Hematopoietic multipotent progenitor cell treated with erythropoietin and hydrocortisone succinate and interleukin-3 and kit ligand, for 15 days (in vitro differentiated cells): ENCODE measurements at regions not wholly inside any gene's neighbourhood (a gene's known extent, or its start where the extent isn't known, plus 50 kb on each side); places are given as distances from the start of the nearest gene placed in this dataset.

Source experiments
- DNase-seq: peaks from one replicate; pipeline ENCODE4 v3.0.0-alpha.2; 2015; ENCODE audit warnings: low spot score

- no peak for DNase-seq
Observed at GRCh38 chr3:21357241-21357640, 393.8 kb downstream of the ZNF385D start.

- DNase-seq = no peak
Observed at GRCh38 chr3:21356402-21356801, 394.6 kb downstream of the ZNF385D start.

GRCh38 chr3:21345382-21345976 is 405.5 kb downstream of the ZNF385D start:
- DNase-seq = no peak

GRCh38 chr3:21331857-21332256 is 419.2 kb downstream of the ZNF385D start:
- no peak for DNase-seq

GRCh38 chr3:21331321-21331720 is 419.7 kb downstream of the ZNF385D start:
- no peak for DNase-seq

- DNase-seq = no peak
Observed at GRCh38 chr3:21330293-21330692, 420.7 kb downstream of the ZNF385D start.

- no peak for DNase-seq
Observed at GRCh38 chr3:21328711-21329390, 422.2 kb downstream of the ZNF385D start.

- DNase-seq = no peak
Observed at GRCh38 chr3:21326704-21327475, 424.1 kb downstream of the ZNF385D start.

- no peak for DNase-seq
Observed at GRCh38 chr3:21314688-21315087, 436.3 kb downstream of the ZNF385D start.

- no peak for DNase-seq
Observed at GRCh38 chr3:21310891-21311290, 440.1 kb downstream of the ZNF385D start.

GRCh38 chr3:21310161-21310560 is 440.8 kb downstream of the ZNF385D start:
- no peak for DNase-seq

GRCh38 chr3:21297304-21297703 is 453.7 kb downstream of the ZNF385D start:
- no peak for DNase-seq

- no peak for DNase-seq
Observed at GRCh38 chr3:21294768-21295167, 456.2 kb downstream of the ZNF385D start.

- DNase-seq = no peak
Observed at GRCh38 chr3:21292971-21293370, 458.0 kb downstream of the ZNF385D start.

GRCh38 chr3:21290557-21290956 is 460.5 kb downstream of the ZNF385D start:
- no peak for DNase-seq

- DNase-seq = no peak
Observed at GRCh38 chr3:21274079-21274571, 476.9 kb downstream of the ZNF385D start.

GRCh38 chr3:21273259-21274025 is 477.6 kb downstream of the ZNF385D start:
- no peak for DNase-seq

GRCh38 chr3:21271606-21272016 is 479.4 kb downstream of the ZNF385D start:
- DNase-seq = no peak

- DNase-seq = no peak
Observed at GRCh38 chr3:21269882-21270281, 481.1 kb downstream of the ZNF385D start.

GRCh38 chr3:21260507-21260906 is 490.5 kb downstream of the ZNF385D start:
- no peak for DNase-seq

GRCh38 chr3:21259896-21260295 is 491.1 kb downstream of the ZNF385D start:
- DNase-seq = no peak

GRCh38 chr3:21256932-21257331 is 494.1 kb downstream of the ZNF385D start:
- no peak for DNase-seq
